ENCODE measurements at regions not wholly inside any gene's neighbourhood (a gene's known extent, or its start where the extent isn't known, plus 50 kb on each side); places are given as distances from the start of the nearest gene placed in this dataset.
"Not testable (repeated sequence)": the region's sequence is repeated elsewhere in the genome, so short reads cannot be mapped to it uniquely, and the experiment has no call there.

DNA sequence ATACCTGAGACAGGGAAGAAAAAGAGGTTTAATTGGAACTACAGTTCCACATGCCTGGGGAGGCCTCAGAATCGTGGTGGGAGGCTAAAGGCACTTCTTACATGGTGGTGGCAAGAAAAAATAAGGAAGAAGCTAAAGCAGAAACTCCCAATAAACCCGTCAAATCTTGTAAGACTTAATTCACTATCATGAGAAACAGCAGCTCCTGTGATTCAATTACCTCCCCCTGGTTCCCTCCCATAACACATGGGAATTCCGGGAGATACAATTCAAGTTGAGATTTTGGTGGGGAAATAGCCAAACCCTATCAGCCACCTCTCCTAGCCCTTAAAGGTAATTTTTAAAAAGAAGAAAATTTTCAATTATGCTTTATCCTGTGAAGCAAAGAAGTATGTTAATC lies 728.8 kb downstream of the RNF144A start:
- DNase-seq: no peak
- H3K27me3 ChIP-seq (replicated peaks; ENCODE audit: control insufficient read depth, insufficient read depth, low read length, poor library complexity, severe bottlenecking): no peaks in the 10 kb centered on the region
- no peak overlapping the region for H3K4me3 ChIP-seq (ENCODE audit: insufficient read depth, low read depth, low read length, poor library complexity, severe bottlenecking)
- no peaks in the 10 kb centered on the region for H3K4me1 ChIP-seq (ENCODE audit: control insufficient read depth, insufficient read depth, low read length, poor library complexity, severe bottlenecking)
- H3K36me3 ChIP-seq (ENCODE audit: control insufficient read depth, insufficient read depth, low read length): no peaks in the 10 kb centered on the region
- H3K9me3 ChIP-seq (ENCODE audit: control insufficient read depth, low read length): no peaks in the 10 kb centered on the region
- H3K27ac ChIP-seq (ENCODE audit: insufficient read depth, low read length, poor library complexity, severe bottlenecking): no peak overlapping the region

DNA sequence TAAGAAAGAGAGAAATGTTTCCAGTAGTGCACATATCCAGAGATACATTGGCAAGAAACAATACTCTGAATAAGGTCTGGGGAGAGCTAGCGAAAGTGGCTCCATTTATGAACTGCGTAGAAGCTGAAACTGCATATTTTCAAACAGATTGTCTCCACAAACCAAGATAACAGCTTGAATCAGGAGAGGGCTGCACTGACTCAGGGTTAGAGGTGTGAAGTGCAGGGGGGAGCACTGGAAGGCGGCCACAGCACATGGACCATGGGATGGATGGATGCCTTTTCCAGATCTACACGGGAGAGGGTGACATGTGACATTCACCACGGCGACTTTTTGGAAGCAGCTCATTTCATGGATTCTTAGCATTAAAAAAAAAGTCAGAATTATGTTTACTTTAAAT lies 729.4 kb downstream of the RNF144A start:
- H3K36me3 ChIP-seq (ENCODE audit: control insufficient read depth, insufficient read depth, low read length): no peaks in the 10 kb centered on the region
- DNase-seq: no peak
- no peak overlapping the region for H3K4me3 ChIP-seq (ENCODE audit: insufficient read depth, low read depth, low read length, poor library complexity, severe bottlenecking)
- H3K27ac ChIP-seq (ENCODE audit: insufficient read depth, low read length, poor library complexity, severe bottlenecking): no peak overlapping the region
- H3K4me1 ChIP-seq (ENCODE audit: control insufficient read depth, insufficient read depth, low read length, poor library complexity, severe bottlenecking): no peaks in the 10 kb centered on the region
- H3K27me3 ChIP-seq (replicated peaks; ENCODE audit: control insufficient read depth, insufficient read depth, low read length, poor library complexity, severe bottlenecking): no peaks in the 10 kb centered on the region
- H3K9me3 ChIP-seq (ENCODE audit: control insufficient read depth, low read length): no peaks in the 10 kb centered on the region

DNA sequence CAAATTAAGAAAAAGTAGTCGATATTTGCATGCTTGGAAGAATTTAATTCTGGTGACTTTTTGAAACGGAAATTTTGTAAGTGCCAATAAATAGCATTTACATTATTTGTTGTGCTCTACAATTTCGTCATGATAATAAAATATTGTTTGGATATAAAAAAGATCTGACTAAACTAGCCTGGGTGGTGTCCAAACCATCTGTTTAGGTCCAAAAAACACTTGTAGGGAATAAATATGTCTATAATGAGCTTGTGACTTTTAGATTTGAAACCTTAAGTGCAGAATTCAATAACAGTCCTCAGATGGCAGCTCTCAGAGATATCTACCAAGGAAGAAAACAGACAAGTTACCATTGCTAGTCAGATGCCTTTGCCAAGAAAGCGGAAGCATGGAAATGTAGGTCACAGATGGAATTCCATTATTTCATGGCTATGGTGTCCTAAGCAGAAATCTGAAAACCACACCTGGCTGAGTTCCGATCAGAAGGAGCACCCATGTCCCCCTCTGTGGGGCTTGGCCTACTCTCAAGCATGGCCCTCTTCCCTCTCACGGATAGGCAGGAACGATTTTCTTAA lies 731.1 kb downstream of the RNF144A start:
- Histone ChIP-seq H3K27me3 (replicated peaks; ENCODE audit: control insufficient read depth, insufficient read depth, low read length, poor library complexity, severe bottlenecking) (no peaks in the 10 kb centered on the region), H3K36me3 (ENCODE audit: control insufficient read depth, insufficient read depth, low read length) (no peaks in the 10 kb centered on the region), H3K9me3 (ENCODE audit: control insufficient read depth, low read length) (no peaks in the 10 kb centered on the region), H3K27ac (ENCODE audit: insufficient read depth, low read length, poor library complexity, severe bottlenecking) (no peak overlapping the region), H3K4me1 (ENCODE audit: control insufficient read depth, insufficient read depth, low read length, poor library complexity, severe bottlenecking) (no peaks in the 10 kb centered on the region), H3K4me3 (ENCODE audit: insufficient read depth, low read depth, low read length, poor library complexity, severe bottlenecking) (no peak overlapping the region)
- no peak for DNase-seq

DNA sequence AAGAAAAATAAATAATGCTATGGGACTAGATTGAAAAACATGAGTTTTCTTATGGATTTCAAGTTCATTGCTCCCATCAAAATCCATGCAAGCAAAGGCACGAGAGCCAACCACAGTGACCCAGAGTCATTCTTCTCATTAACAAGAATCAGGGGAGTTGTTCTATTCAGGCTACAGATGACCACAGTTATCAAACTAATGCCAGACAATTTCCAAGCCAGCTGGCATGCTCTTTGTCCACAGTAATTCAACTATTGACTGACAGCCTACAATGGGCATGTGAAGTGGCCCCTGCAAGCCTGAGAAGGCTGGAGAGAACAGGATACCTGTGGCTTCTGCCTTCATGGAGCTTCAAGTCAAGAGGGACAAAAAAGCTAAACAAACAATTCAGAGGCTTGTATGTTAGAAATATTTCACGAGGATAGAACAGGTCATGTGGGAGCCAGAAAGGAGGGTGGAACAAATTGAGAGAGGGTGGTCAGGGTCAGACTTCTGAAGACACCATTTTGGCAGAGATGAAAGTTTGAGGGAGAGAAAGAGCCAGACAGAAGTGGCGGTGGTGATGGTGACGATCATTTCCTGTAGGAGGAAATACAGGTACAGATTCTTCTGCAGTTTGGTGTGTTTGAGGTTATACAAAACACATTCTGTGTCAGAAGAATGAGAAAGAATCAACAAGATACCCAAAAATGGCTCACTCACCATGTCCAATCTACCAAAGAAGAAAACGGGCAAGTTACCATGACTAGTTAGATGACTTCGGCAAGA lies 732.4 kb downstream of the RNF144A start:
- no peak overlapping the region for H3K27ac ChIP-seq (ENCODE audit: insufficient read depth, low read length, poor library complexity, severe bottlenecking)
- no peaks in the 10 kb centered on the region for H3K9me3 ChIP-seq (ENCODE audit: control insufficient read depth, low read length)
- no peak overlapping the region for H3K4me3 ChIP-seq (ENCODE audit: insufficient read depth, low read depth, low read length, poor library complexity, severe bottlenecking)
- no peaks in the 10 kb centered on the region for H3K27me3 ChIP-seq (replicated peaks; ENCODE audit: control insufficient read depth, insufficient read depth, low read length, poor library complexity, severe bottlenecking)
- H3K36me3 ChIP-seq (ENCODE audit: control insufficient read depth, insufficient read depth, low read length): no peaks in the 10 kb centered on the region
- H3K4me1 ChIP-seq (ENCODE audit: control insufficient read depth, insufficient read depth, low read length, poor library complexity, severe bottlenecking): no peaks in the 10 kb centered on the region
- no peak for DNase-seq

DNA sequence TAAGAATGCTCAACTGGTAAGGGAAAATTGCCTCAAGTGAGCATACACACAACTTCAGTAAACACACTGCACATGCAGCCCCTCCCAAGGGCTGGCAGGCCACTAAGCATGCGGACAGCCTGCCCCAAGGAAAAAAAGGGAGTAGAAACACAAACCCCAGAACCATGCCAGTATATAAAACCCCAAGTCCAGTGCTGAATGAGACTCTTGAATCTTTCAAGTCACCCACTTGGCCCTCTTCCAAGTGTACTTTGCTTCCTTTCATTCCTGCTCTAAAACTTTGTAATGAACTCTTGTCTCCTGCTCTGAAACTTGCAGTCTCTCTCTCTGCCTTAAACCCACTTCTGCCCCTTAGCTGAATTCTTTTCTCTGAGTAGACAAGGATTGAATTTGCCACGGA lies 736.4 kb downstream of the RNF144A start:
- Histone ChIP-seq H3K9me3 (ENCODE audit: control insufficient read depth, low read length) (no peaks in the 10 kb centered on the region), H3K27me3 (replicated peaks; ENCODE audit: control insufficient read depth, insufficient read depth, low read length, poor library complexity, severe bottlenecking) (no peaks in the 10 kb centered on the region), H3K27ac (ENCODE audit: insufficient read depth, low read length, poor library complexity, severe bottlenecking) (no peak overlapping the region), H3K36me3 (ENCODE audit: control insufficient read depth, insufficient read depth, low read length) (no peaks in the 10 kb centered on the region), H3K4me1 (ENCODE audit: control insufficient read depth, insufficient read depth, low read length, poor library complexity, severe bottlenecking) (no peaks in the 10 kb centered on the region), H3K4me3 (ENCODE audit: insufficient read depth, low read depth, low read length, poor library complexity, severe bottlenecking) (no peak overlapping the region)
- DNase-seq: no peak

DNA sequence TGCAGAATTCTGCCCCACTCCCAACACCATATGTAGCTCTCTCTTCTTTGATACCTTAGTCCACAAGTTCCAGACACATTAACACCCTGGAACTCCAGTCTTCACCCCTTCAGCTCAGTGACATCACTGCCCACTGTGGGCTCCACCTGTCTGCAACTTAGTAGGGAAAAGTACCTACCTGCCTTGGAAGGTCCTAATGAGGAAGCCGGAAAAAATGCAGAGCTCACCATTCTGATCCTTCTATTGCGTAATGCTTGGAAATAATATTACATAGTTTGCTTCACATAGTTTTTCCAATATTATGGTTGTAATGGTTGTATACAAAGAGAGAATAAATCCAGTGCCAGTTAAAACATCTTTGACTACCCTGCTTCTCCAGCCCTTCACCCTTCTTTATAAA lies 738.4 kb downstream of the RNF144A start:
- H3K36me3 ChIP-seq (ENCODE audit: control insufficient read depth, insufficient read depth, low read length): no peaks in the 10 kb centered on the region
- H3K27ac ChIP-seq (ENCODE audit: insufficient read depth, low read length, poor library complexity, severe bottlenecking): no peak overlapping the region
- no peaks in the 10 kb centered on the region for H3K27me3 ChIP-seq (replicated peaks; ENCODE audit: control insufficient read depth, insufficient read depth, low read length, poor library complexity, severe bottlenecking)
- H3K9me3 ChIP-seq (ENCODE audit: control insufficient read depth, low read length): no peaks in the 10 kb centered on the region
- H3K4me3 ChIP-seq (ENCODE audit: insufficient read depth, low read depth, low read length, poor library complexity, severe bottlenecking): no peak overlapping the region
- DNase-seq: no peak
- no peaks in the 10 kb centered on the region for H3K4me1 ChIP-seq (ENCODE audit: control insufficient read depth, insufficient read depth, low read length, poor library complexity, severe bottlenecking)

DNA sequence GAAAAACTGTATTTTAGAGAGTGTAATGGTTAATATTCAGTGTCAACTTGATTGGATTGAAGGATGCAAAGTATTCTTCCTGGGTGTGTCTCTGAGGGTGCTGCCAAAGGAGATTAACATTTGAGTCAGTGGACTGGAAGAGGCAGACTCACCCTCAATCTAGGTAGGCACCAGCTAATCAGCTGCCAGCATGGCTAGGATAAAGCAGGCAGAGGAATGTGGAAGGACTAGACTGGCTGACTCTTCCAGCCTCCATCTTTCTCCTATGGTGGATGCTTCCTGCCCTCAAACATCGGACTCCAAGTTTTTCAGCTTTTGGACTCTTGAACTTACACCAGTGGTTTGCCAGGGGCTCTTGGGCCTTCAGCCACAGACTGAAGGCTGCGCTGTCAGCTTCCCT lies 740.3 kb downstream of the RNF144A start:
- H3K36me3 ChIP-seq (ENCODE audit: control insufficient read depth, insufficient read depth, low read length); H3K4me3 ChIP-seq (ENCODE audit: insufficient read depth, low read depth, low read length, poor library complexity, severe bottlenecking); H3K4me1 ChIP-seq (ENCODE audit: control insufficient read depth, insufficient read depth, low read length, poor library complexity, severe bottlenecking); DNase-seq; H3K27ac ChIP-seq (ENCODE audit: insufficient read depth, low read length, poor library complexity, severe bottlenecking); H3K9me3 ChIP-seq (ENCODE audit: control insufficient read depth, low read length); H3K27me3 ChIP-seq (replicated peaks; ENCODE audit: control insufficient read depth, insufficient read depth, low read length, poor library complexity, severe bottlenecking): not testable (repeated sequence)

DNA sequence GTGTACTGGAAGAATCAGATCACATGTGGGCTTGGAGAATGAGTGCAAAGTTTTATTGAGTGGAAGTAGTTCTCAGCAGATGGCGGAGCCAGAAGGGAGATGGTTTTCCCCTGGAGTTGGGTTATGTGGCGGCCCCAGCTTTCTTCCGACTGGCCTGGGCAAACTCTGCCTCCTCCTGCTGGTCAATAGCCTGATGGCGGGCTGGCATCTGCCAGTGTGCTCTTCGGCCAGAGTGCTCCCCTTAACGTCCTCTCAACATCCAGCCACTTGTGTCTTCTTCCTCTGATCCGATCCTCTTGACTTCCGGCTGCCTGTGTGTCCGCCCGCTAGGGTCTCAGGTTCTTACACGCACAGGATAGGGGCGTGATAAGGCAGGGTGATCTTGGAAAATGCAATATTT lies 741.3 kb downstream of the RNF144A start:
- no peak overlapping the region for H3K27ac ChIP-seq (ENCODE audit: insufficient read depth, low read length, poor library complexity, severe bottlenecking)
- H3K36me3 ChIP-seq (ENCODE audit: control insufficient read depth, insufficient read depth, low read length): no peaks in the 10 kb centered on the region
- H3K9me3 ChIP-seq (ENCODE audit: control insufficient read depth, low read length): no peaks in the 10 kb centered on the region
- no peak for DNase-seq
- no peak overlapping the region for H3K4me3 ChIP-seq (ENCODE audit: insufficient read depth, low read depth, low read length, poor library complexity, severe bottlenecking)
- H3K4me1 ChIP-seq (ENCODE audit: control insufficient read depth, insufficient read depth, low read length, poor library complexity, severe bottlenecking): no peaks in the 10 kb centered on the region
- H3K27me3 ChIP-seq (replicated peaks; ENCODE audit: control insufficient read depth, insufficient read depth, low read length, poor library complexity, severe bottlenecking): no peaks in the 10 kb centered on the region

DNA sequence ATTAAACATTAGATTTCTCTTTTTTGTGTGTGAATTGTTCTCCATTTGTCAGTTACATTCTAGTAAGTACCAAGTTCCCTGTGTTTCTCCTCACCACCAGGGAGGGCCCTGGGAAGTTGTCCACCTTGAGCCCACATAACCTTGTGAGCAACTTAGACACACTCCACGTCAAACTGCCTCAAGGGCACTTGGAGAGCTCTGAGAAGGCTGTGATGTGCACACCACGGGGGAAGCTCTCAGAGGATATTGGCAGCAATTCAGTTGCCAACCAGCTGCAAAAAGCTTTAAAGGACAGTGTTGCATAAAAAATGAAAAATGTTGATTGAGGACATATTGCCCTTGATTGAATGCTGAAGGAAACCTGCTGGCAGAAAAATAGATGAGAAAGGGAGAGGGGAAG lies 743.6 kb downstream of the RNF144A start:
- no peak for DNase-seq
- no peak overlapping the region for H3K27ac ChIP-seq (ENCODE audit: insufficient read depth, low read length, poor library complexity, severe bottlenecking)
- H3K36me3 ChIP-seq (ENCODE audit: control insufficient read depth, insufficient read depth, low read length): no peaks in the 10 kb centered on the region
- no peaks in the 10 kb centered on the region for H3K9me3 ChIP-seq (ENCODE audit: control insufficient read depth, low read length)
- no peaks in the 10 kb centered on the region for H3K4me1 ChIP-seq (ENCODE audit: control insufficient read depth, insufficient read depth, low read length, poor library complexity, severe bottlenecking)
- H3K4me3 ChIP-seq (ENCODE audit: insufficient read depth, low read depth, low read length, poor library complexity, severe bottlenecking): no peak overlapping the region
- no peaks in the 10 kb centered on the region for H3K27me3 ChIP-seq (replicated peaks; ENCODE audit: control insufficient read depth, insufficient read depth, low read length, poor library complexity, severe bottlenecking)

DNA sequence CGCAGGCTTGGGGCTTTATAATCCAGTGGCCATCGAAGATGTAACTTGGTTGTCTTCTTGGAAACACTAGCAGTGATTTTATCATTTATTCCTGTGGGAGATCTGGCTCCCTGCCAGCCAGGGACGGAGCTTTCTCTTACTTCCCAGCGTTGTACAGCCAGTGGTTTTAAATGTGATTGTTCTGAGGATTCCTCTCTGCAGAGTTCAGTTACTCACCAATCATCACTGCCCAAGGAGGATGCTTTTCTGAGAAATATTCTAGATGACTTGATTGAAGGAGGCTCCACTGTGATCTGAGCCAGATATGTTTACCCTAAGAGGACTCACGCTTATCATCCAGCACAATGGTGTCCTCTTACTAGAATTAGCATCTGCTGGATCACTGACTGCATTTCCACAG lies 744.3 kb downstream of the RNF144A start:
- Histone ChIP-seq H3K27me3 (replicated peaks; ENCODE audit: control insufficient read depth, insufficient read depth, low read length, poor library complexity, severe bottlenecking) (no peaks in the 10 kb centered on the region), H3K4me1 (ENCODE audit: control insufficient read depth, insufficient read depth, low read length, poor library complexity, severe bottlenecking) (no peaks in the 10 kb centered on the region), H3K36me3 (ENCODE audit: control insufficient read depth, insufficient read depth, low read length) (no peaks in the 10 kb centered on the region), H3K9me3 (ENCODE audit: control insufficient read depth, low read length) (no peaks in the 10 kb centered on the region), H3K4me3 (ENCODE audit: insufficient read depth, low read depth, low read length, poor library complexity, severe bottlenecking) (no peak overlapping the region), H3K27ac (ENCODE audit: insufficient read depth, low read length, poor library complexity, severe bottlenecking) (no peak overlapping the region)
- DNase-seq: no peak

Measured in effector memory CD4-positive, alpha-beta T cell (primary cell).